GM19025 (cell line): ENCODE measurements at regions not wholly inside any gene's neighbourhood (a gene's known extent, or its start where the extent isn't known, plus 50 kb on each side); places are given as distances from the start of the nearest gene placed in this dataset.
"Not testable (repeated sequence)": the region's sequence is repeated elsewhere in the genome, so short reads cannot be mapped to it uniquely, and the experiment has no call there.

ENCODE experiments used
- ATAC-seq: cut with Tn5 transposase; IDR thresholded peaks from one replicate; pipeline ENCODE4 v1.9.1; 2021; ENCODE audit warnings: mild to moderate bottlenecking, low read depth, moderate library complexity; ENCODE audit not compliant: unreplicated experiment

- ATAC-seq: peak; percentile 55
Observed at GRCh38 chr2:113551637-113552318, 53.3 kb downstream of the FOXD4L1 start.

- ATAC-seq: not testable (repeated sequence)
Observed at GRCh38 chr2:113559820-113560219, 61.4 kb downstream of the FOXD4L1 start.

GRCh38 chr2:113562662-113563061, 64.2 kb downstream of the FOXD4L1 start:
- peak; percentile 81 for ATAC-seq

GRCh38 chr2:113566674-113567480, 60.2 kb upstream of the RABL2A start:
- ATAC-seq: not testable (repeated sequence)

- not testable (repeated sequence) for ATAC-seq
Observed at GRCh38 chr2:113567481-113567849, 59.6 kb upstream of the RABL2A start.

GRCh38 chr2:113568231-113568630, 58.8 kb upstream of the RABL2A start:
- not testable (repeated sequence) for ATAC-seq

- ATAC-seq: not testable (repeated sequence)
Observed at GRCh38 chr2:113570082-113570481, 57.0 kb upstream of the RABL2A start.

- ATAC-seq: not testable (repeated sequence)
Observed at GRCh38 chr2:113570509-113571009, 56.5 kb upstream of the RABL2A start.

- ATAC-seq: not testable (repeated sequence)
Observed at GRCh38 chr2:113571482-113572068, 55.5 kb upstream of the RABL2A start.

GRCh38 chr2:113575721-113576120, 51.3 kb upstream of the RABL2A start:
- not testable (repeated sequence) for ATAC-seq

- ATAC-seq: not testable (repeated sequence)
Observed at GRCh38 chr2:113576353-113576752, 50.7 kb upstream of the RABL2A start.
